ENCODE measurements at regions not wholly inside any gene's neighbourhood (a gene's known extent, or its start where the extent isn't known, plus 50 kb on each side); places are given as distances from the start of the nearest gene placed in this dataset.

GRCh38 chr22:22784249-22785039 lies 103.2 kb upstream of the IGLL5 start:
- Histone ChIP-seq H3K36me3 (ENCODE audit: control insufficient read depth, insufficient read depth, low read length) (no peaks in the 10 kb centered on the region), H3K9me3 (ENCODE audit: control insufficient read depth, insufficient read depth, low read length) (no peaks in the 10 kb centered on the region; the same call in 1 of the 2 replicates), H3K27me3 (ENCODE audit: control insufficient read depth, insufficient read depth, low read length) (no peaks in the 10 kb centered on the region), H3K4me3 (ENCODE audit: low read length) (no peak overlapping the region), H3K27ac (ENCODE audit: low read length) (no peak overlapping the region), H3K4me1 (ENCODE audit: control insufficient read depth, insufficient read depth, low read length) (no peaks in the 10 kb centered on the region)
- DNase-seq (ENCODE audit: low read depth, low spot score) = no peak
- no CpG with 5 or more reads among the region's 3 CpGs for WGBS (ENCODE audit: insufficient coverage, insufficient read length)

DNA sequence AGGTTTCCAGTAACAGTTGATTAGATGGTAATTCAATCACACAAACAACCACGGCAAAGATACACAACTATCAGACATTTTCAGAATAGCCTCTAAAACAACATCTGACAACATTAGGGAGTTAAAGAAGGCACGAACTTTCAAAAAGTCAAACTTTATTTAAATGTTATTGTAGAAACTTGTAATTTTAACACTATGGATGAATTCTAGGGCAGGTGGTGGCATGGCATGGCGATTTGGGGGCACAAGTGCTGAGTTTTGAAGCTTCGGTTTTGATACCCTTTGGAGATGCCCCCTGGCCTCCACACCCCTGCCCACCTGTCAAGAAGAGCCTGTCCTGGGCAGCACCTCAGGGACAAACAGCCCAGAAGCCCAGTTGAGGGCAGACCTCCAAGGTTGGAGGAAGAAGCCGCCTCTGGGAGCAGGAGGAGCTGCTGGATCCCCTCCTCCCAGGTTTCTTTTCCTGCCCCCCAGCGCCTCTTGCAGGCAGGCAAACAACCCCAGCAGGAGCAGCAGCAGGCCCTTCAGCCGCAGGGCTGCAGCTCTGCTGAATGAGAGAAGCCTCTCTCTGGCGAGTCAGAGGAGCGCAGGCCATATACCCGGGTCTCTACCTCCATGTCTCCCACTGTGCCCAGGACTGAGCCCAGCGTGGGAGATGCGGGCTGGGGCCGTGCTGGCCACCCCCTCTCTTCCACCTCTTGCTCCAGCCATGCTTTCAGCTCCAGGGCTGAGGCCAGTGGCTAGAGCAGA lies 102.1 kb upstream of the IGLL5 start:
- DNase-seq (ENCODE audit: low read depth, low spot score) = no peak
- Histone ChIP-seq H3K27ac (ENCODE audit: low read length) (no peak overlapping the region), H3K36me3 (ENCODE audit: control insufficient read depth, insufficient read depth, low read length) (no peaks in the 10 kb centered on the region), H3K4me3 (ENCODE audit: low read length) (no peak overlapping the region), H3K9me3 (ENCODE audit: control insufficient read depth, insufficient read depth, low read length) (no peaks in the 10 kb centered on the region; the same call in 1 of the 2 replicates), H3K27me3 (ENCODE audit: control insufficient read depth, insufficient read depth, low read length) (no peaks in the 10 kb centered on the region), H3K4me1 (ENCODE audit: control insufficient read depth, insufficient read depth, low read length) (no peaks in the 10 kb centered on the region)
- WGBS (ENCODE audit: insufficient coverage, insufficient read length) = no CpG with 5 or more reads among the region's 13 CpGs

DNA sequence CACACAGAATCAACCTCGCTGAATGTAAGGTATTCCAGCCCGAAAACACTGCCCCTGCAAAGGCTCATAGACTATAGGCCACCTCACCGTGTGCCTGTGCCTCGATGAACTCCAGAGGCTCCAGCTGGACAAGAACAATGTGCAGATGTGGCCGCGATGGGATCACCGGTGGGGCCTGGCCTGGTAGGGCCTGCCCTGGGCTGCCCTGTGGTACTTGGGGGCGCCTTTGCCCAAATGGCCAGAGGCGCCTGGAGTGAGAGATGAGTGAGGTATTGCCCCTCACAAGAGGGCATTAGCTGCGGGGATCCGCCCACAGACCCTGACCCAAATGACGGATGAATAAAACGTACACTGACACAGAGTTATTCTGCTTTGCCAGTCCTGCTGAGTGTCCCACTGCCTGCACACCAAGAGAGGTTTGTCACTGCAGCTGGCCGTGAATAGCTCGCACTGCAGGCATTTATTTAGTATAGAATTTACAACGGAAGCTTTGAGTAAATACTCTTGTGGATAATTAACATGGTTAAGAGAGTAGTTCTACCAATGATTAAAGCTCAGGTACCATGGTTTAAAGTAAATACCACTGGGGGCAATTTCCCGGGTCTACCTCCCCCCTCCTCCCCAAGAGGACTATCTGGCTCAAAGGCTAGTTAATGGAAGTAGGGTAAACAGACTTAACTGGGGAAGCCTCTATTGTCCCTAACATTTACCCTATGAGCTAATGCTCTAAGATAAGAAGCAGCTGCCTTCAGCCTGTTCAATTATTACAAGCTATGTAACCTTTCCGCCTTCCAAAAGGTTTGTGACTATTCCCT lies 101.1 kb upstream of the IGLL5 start:
- Histone ChIP-seq H3K9me3 (ENCODE audit: control insufficient read depth, insufficient read depth, low read length) (no peaks in the 10 kb centered on the region; the same call in 1 of the 2 replicates), H3K4me1 (ENCODE audit: control insufficient read depth, insufficient read depth, low read length) (no peaks in the 10 kb centered on the region), H3K4me3 (ENCODE audit: low read length) (no peak overlapping the region), H3K36me3 (ENCODE audit: control insufficient read depth, insufficient read depth, low read length) (no peaks in the 10 kb centered on the region), H3K27ac (ENCODE audit: low read length) (no peak overlapping the region), H3K27me3 (ENCODE audit: control insufficient read depth, insufficient read depth, low read length) (no peaks in the 10 kb centered on the region)
- no peak for DNase-seq (ENCODE audit: low read depth, low spot score)
- WGBS (ENCODE audit: insufficient coverage, insufficient read length) = no CpG with 5 or more reads among the region's 18 CpGs

DNA sequence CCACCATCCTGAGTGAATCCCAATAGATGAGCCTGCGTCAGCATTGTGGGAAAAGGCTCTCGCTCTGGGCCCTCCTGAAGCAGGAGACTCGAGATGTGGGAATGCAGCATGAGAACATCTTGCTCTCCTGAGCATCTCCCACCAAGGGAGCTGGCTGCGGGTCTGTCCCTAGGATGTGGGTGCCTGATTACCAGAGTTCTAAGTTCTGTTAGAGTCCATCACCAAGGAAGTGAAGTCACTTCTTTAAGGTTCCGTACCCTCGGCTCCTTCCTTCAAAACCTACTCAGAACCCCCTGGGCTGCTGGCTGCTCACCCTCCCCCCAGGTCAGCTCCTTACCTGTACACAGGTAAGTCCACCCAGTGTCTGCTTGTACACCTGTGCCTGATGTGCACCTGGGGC lies 100.5 kb upstream of the IGLL5 start:
- H3K4me3 ChIP-seq (ENCODE audit: low read length) = no peak overlapping the region
- H3K27ac ChIP-seq (ENCODE audit: low read length) = no peak overlapping the region
- no peaks in the 10 kb centered on the region for H3K4me1 ChIP-seq (ENCODE audit: control insufficient read depth, insufficient read depth, low read length)
- no peaks in the 10 kb centered on the region for H3K36me3 ChIP-seq (ENCODE audit: control insufficient read depth, insufficient read depth, low read length)
- no peaks in the 10 kb centered on the region for H3K27me3 ChIP-seq (ENCODE audit: control insufficient read depth, insufficient read depth, low read length)
- no peak for DNase-seq (ENCODE audit: low read depth, low spot score)
- WGBS (ENCODE audit: insufficient coverage, insufficient read length) = no CpG with 5 or more reads among the region's 6 CpGs
- H3K9me3 ChIP-seq (ENCODE audit: control insufficient read depth, insufficient read depth, low read length) = no peaks in the 10 kb centered on the region; the same call in 1 of the 2 replicates

GRCh38 chr22:22787786-22788459 lies 99.7 kb upstream of the IGLL5 start:
- no CpG with 5 or more reads among the region's 9 CpGs for WGBS (ENCODE audit: insufficient coverage, insufficient read length)
- Histone ChIP-seq H3K36me3 (ENCODE audit: control insufficient read depth, insufficient read depth, low read length) (no peaks in the 10 kb centered on the region), H3K4me3 (ENCODE audit: low read length) (no peak overlapping the region), H3K9me3 (ENCODE audit: control insufficient read depth, insufficient read depth, low read length) (no peaks in the 10 kb centered on the region; the same call in 1 of the 2 replicates), H3K4me1 (ENCODE audit: control insufficient read depth, insufficient read depth, low read length) (no peaks in the 10 kb centered on the region), H3K27ac (ENCODE audit: low read length) (no peak overlapping the region), H3K27me3 (ENCODE audit: control insufficient read depth, insufficient read depth, low read length) (no peaks in the 10 kb centered on the region)
- peak; percentile 22 for DNase-seq (ENCODE audit: low read depth, low spot score)

GRCh38 chr22:22788460-22789037 lies 99.1 kb upstream of the IGLL5 start:
- no CpG with 5 or more reads among the region's 9 CpGs for WGBS (ENCODE audit: insufficient coverage, insufficient read length)
- Histone ChIP-seq H3K4me3 (ENCODE audit: low read length) (no peak overlapping the region), H3K36me3 (ENCODE audit: control insufficient read depth, insufficient read depth, low read length) (no peaks in the 10 kb centered on the region), H3K27me3 (ENCODE audit: control insufficient read depth, insufficient read depth, low read length) (no peaks in the 10 kb centered on the region), H3K27ac (ENCODE audit: low read length) (no peak overlapping the region), H3K9me3 (ENCODE audit: control insufficient read depth, insufficient read depth, low read length) (no peaks in the 10 kb centered on the region; the same call in 1 of the 2 replicates), H3K4me1 (ENCODE audit: control insufficient read depth, insufficient read depth, low read length) (no peaks in the 10 kb centered on the region)
- no peak for DNase-seq (ENCODE audit: low read depth, low spot score)

DNA sequence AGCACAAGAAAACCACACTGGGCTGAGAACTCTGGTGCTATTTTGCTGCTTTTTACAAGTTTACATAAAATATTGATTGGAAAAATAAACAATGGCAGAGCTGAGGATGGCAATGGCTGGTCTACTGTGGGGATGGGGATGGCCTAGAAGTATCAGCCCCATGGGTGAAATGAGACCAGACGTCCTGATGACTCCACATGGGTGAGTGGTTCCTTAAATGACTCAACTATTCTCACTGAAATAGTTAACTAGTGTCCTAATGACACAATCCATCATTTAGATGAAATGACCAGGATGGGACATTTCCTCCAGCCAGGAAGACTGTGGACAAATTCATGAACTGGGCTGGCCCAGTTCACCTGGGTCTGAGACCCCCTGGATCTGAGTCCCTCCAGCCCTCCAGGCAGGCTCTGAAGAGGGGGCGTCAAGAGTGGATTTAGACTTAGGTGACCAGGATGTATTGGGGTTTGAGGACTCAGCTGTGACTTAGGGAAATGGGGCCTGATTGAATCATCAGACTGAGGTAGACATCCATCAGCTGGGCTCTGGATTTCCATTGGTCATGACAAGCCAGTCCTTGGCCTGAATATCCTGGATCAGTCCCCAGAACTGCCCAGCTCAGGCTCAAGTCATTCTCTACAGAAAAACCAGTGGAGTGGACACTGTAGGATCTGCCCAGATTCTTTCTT lies 98.2 kb upstream of the IGLL5 start:
- Histone ChIP-seq H3K4me3 (ENCODE audit: low read length) (no peak overlapping the region), H3K4me1 (ENCODE audit: control insufficient read depth, insufficient read depth, low read length) (no peaks in the 10 kb centered on the region), H3K27ac (ENCODE audit: low read length) (no peak overlapping the region), H3K27me3 (ENCODE audit: control insufficient read depth, insufficient read depth, low read length) (no peaks in the 10 kb centered on the region), H3K36me3 (ENCODE audit: control insufficient read depth, insufficient read depth, low read length) (no peaks in the 10 kb centered on the region), H3K9me3 (ENCODE audit: control insufficient read depth, insufficient read depth, low read length) (no peaks in the 10 kb centered on the region; the same call in 1 of the 2 replicates)
- WGBS (ENCODE audit: insufficient coverage, insufficient read length) = no CpG with 5 or more reads among the region's 2 CpGs
- no peak for DNase-seq (ENCODE audit: low read depth, low spot score)

GRCh38 chr22:22789922-22790845 lies 97.4 kb upstream of the IGLL5 start:
- Histone ChIP-seq H3K4me1 (ENCODE audit: control insufficient read depth, insufficient read depth, low read length) (no peaks in the 10 kb centered on the region), H3K27ac (ENCODE audit: low read length) (no peak overlapping the region), H3K27me3 (ENCODE audit: control insufficient read depth, insufficient read depth, low read length) (no peaks in the 10 kb centered on the region), H3K36me3 (ENCODE audit: control insufficient read depth, insufficient read depth, low read length) (no peaks in the 10 kb centered on the region), H3K9me3 (ENCODE audit: control insufficient read depth, insufficient read depth, low read length) (no peaks in the 10 kb centered on the region; the same call in 1 of the 2 replicates), H3K4me3 (ENCODE audit: low read length) (no peak overlapping the region)
- DNase-seq (ENCODE audit: low read depth, low spot score) = no peak
- no CpG with 5 or more reads among the region's 6 CpGs for WGBS (ENCODE audit: insufficient coverage, insufficient read length)

Measured in iPS DF 6.9 (cell line).